NCI-H1105 (cell line): ENCODE measurements at regions not wholly inside any gene's neighbourhood (a gene's known extent, or its start where the extent isn't known, plus 50 kb on each side); places are given as distances from the start of the nearest gene placed in this dataset.
"Not testable (repeated sequence)": the region's sequence is repeated elsewhere in the genome, so short reads cannot be mapped to it uniquely, and the experiment has no call there.

ENCODE experiments used
- DNase-seq: peaks from one replicate; lab custom pipeline; 2025; lab: John Stamatoyannopoulos, UW

DNA sequence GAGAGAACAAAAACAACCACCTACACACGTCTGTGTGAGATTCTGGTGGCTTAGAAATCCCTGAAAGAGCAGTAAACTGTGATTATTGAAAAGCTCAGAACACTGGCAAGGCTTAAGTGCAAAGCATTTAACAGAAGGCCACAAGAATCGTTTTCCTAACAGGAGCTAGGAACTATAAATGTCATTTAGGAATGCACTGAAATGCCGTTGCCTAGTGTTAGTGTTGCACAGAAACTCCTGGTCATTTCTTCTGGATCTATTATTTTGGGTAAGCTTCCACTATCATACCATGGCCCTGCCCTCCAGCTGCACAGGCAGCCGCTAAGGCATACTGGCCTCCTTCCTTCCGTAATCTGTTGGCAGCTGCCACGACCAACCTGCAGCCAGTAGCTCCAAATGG lies 923.2 kb downstream of the NLGN4X start:
- DNase-seq, result no peak

DNA sequence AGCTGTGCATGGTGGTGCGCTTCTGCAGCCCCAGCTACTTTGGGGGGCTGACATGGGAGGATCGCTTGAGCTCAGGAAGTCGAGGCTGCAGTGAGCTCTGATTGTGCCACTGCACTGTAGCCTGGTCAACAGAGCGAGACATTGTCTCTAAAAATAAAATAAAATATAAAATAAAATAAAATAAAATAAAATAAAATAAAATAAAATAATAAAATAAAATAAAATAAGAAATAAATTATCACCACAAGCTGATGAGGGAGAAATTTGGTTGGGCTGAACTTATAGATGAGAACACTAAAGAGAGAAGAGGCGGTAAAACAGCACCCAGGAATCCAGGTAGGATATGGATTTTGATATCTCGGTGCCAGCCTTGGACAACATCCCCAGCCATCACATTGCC lies 933.7 kb downstream of the NLGN4X start:
- DNase-seq, result no peak

DNA sequence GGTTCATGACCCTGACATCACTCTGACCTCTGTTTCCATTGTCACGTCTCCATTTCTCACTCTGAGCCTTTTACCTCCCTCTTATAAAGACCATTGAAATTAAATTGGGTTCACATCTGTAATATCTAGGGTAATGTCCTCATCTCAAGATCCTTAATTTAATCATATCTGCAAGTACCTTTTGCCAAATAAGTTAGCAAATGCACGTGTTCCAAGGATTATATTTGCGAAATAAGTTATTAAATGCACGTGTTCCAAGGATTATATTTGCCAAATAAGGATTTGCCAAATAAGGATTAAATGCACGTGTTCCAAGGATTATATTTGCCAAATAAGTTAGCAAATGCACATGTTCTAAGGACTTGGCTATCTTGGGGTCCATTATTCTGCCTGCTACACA lies 938.0 kb downstream of the NLGN4X start:
- DNase-seq, result no peak

DNA sequence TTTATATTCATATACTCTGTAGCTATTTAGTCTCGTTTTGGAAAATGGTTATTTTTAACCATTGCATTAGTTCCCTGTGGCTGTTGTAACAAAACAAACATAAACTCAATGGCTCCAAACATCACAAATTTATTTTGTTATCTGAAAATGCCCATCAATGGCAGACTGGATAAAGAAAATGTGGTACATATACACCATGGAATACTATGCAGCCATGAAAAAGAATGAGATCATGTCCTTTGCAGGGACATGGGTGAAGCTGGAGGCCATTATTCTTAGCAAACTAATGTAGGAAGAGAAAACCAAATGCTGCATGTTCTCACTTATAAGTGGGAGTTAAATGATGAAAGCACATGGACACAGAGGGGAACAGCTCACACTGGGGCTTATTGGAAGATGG lies 938.7 kb downstream of the NLGN4X start:
- DNase-seq, result not testable (repeated sequence)

DNA sequence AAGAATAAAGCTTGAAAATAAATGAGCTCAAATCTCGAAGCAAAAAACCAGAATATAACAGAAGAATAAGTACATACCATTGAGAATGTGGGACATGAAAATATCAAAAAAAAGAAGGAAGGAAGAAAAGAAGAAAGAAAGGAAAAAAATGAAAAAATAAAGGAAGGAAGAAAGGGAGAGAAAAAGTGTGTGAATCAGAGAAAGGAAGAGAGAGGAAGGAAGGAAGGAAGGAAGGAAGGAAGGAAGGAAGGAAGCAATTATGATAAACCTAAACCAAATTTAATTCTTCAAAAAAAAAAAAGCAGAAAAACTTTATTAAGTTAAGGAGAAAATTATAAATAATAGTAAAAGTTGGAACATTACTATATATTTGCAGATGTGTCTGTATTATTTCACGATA lies 949.8 kb downstream of the NLGN4X start:
- DNase-seq, result no peak

DNA sequence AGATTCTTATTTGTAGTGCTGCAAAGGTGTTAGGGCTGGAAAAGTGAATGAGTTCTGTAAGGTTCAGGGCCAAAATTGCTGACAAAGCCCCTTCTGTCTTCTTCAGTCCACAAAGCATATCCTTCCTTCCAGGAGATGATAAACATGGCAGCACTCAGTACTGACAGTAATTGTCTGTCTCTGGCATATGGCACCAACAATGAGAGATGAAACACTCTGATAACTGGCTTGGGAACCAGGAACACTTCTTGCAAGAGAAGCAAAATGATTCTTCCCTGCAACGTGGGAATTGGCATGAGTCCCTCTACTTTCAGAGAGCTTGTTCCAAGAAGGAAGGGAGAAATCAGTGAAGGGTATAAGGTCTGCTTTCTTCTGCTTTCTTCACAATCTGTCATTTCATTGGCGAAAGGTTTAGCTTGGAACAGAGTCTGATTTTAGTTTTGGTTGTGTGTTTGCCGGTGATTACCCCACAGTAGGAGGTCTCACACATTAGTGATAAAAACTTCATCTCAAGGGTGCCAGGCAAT lies 963.3 kb downstream of the NLGN4X start:
- no peak for DNase-seq

DNA sequence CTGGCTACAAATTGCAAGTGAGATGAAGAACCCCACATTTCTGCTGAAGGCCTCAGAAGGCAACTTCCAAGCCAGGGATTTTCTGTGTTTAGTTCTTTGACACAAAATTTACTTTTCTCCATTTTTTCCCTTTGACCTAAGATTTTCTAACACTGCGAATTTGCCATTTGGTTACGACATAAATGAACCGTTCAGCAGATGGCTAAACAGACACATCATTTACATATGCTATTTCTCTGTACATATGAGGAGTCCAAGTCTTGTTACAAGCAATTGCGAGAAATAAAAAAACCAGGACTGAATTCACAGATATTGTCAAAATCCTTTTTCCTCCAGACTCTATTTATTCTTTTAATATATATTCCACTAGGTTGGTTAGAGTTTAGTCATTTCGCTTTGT lies 978.6 kb downstream of the NLGN4X start:
- DNase-seq, result no peak

DNA sequence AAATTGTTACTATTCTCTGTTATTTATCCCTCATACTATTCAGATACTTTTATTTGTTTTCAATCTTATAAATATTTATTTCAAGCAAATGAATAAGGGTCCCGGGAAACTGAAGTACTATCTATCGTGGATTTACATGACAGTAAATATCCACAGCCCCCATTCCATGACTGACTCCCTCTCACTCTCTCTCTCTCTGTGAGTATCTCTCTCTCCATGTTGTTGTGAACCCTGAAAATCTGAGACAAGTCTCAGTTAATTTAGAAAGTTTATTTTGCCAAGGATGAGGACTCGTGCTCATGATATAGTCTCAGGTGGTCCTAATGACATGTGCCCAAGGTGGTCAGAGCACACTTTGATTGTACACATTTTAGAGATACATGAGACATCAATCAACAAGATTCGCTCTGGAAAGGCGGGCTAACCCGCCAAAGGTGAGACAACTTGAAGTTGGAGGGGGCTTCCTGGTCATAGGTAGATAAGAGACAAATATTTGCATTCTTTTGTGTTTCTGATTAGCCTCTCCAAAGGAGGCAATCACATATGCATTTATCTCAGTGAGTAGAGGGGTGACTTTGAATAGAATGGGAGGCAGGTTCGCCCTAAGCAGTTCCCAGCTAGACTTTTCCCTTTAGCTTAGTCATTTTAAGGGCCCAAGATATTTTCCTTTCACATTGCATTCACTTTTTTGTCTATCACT lies 986.4 kb downstream of the NLGN4X start:
- no peak for DNase-seq

DNA sequence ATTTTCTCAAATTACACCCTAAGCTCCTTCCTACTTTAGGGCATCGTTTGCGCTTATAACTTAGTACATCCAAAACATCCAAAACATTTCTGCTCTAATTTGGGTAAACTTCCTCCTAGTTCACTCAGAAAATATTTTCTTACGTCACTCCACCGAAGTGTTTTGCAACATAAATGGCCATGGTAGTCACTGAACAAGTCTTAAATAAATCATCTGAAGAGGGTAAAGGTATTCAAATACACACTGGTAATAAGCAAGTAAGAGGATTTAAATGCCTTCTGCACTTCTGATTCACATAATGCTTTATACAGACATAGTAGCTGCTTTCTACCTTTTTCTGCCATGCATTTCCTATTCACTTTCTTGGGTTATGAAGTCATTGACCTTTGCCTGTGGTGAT lies 991.9 kb downstream of the NLGN4X start:
- DNase-seq, result no peak

DNA sequence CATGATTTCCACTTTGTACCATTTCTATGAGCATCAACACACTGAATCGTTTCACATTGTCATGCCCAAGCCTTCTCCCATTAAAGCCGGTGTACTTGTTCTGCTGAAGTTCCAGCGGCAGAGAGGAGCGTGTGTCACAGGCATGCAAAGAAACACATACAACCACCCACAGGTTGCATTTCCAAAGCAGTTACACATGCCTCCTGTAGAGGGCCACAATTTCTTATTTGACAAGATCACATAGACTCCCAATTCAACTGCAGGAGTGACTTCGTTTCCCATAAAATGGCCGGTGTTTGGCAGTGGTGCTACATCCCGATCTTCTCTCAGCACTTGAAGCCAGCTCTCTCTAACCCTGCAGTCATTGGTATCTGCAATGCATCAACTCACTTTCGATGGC lies 992.6 kb downstream of the NLGN4X start:
- no peak for DNase-seq

DNA sequence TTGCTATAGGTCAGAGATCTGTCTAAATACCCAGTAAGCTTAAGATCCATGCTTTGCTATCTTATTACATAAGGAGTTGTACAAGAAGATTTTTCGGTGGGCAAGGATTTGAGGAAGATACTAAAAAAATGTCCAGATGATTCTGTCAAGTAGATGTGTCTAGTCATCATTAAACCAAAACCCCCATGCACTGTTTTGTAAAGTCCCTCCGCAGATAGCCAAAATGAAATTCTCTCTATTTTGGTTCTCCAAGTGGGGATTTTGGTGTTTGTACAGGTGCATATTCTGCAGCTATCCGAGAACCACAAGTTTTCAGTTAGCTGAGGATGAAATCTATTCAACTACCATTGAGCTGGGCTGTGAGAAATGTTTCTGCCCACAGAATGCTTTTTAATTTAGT lies 994.8 kb downstream of the NLGN4X start:
- DNase-seq, result no peak

DNA sequence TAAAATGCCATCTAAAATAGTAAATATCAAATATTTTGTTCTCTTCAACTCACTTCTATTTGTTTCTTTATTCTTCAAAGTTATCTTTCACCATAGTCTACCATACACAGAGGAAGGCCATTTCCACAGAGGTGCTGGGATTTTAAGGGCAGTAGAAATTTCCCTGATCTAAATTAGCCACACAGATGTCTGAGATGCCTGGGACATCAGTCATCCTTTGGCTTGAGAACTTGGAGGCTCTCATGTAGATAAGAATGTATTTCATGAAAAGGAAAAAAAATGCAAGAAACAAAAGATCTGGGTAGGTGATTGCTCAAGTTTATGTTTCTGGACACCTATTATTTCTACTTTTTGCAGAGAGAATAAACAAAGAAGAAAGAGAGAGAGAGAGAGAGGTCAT lies 1008.2 kb downstream of the NLGN4X start:
- DNase-seq, result no peak

DNA sequence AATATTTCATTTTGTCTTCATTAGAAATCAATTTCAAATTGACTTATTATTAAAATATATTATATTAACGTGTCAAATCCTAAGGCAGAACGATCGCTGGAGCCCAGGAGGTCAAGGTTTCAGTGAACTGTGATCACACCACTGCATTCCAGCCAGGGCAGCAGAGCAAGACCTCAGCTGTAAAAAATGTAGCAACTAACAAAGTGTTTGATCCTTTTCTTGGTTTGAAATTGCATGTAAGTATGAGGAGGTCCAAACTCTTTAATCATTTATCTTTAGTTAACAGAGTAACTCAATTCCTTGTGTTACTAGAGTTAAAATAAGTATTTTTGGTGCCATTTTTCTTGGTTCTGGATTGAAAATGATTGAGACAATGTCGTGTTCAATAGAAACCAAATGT lies 1033.9 kb downstream of the NLGN4X start:
- no peak for DNase-seq

DNA sequence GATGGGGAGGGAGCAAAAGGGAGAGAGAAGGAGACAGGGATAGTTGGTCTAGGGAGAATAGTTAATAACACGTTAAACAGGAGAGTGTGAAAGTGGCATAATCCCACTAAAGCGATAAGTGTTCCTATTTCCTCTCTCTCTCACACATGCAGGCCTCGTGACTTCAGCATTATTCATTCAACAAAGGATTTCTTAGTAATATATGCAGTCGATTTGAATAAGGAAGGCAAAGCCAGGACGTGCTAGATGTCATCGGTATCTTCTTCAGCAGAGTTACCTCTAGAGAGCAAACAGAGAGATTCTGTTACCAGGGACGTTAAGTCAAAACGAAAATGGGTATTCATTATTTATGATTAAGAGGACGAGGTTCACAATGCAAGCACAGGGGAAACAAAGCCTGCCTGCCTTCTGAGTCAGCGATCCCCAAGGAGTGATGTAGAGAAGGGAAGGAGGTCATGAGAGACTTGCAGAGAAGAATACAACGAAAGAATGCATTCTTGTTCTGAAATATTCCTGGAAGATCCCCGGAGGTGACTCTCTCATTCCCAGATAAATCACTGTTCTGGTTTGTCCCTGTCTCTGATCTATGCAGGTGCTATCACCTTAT lies 1048.4 kb downstream of the NLGN4X start:
- no peak for DNase-seq

DNA sequence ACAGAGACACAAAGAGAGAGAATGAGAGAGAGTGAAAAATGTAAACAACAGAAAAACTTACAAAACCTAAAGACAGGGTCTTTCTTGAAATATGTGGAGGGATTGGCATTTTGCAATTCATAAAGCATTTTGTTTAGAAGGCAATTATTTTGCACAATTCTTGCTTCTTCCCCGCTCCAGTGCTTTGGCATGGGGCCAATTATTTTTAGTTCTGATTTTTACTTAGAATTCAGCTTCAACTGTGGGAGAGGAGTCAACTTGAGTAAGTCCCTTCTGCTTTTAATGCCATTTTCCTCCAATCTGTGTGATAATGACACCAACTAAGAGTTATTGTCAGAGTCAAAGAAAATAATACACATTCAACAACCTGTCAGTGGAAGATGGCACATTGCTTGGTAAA lies 1051.9 kb downstream of the NLGN4X start:
- no peak for DNase-seq

DNA sequence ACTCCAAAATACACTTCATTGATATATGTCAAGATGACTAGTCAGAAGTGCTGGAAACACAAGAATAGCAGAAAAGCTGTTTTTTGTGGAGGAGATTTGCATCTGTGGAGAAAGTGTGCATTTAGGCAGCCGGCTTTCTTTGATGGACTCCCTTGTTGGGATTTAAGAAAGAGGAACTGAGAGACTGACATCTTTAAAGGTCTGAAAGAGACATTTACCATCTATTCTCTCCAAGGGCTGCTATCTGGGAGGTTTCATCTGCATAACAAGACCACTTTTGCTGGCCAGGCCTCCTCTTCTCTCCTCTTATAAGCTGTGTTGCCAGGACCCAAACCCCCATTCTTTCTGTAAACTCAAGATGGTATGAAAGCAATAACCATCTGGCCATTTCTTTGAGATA lies 1065.0 kb downstream of the NLGN4X start:
- DNase-seq, result no peak

DNA sequence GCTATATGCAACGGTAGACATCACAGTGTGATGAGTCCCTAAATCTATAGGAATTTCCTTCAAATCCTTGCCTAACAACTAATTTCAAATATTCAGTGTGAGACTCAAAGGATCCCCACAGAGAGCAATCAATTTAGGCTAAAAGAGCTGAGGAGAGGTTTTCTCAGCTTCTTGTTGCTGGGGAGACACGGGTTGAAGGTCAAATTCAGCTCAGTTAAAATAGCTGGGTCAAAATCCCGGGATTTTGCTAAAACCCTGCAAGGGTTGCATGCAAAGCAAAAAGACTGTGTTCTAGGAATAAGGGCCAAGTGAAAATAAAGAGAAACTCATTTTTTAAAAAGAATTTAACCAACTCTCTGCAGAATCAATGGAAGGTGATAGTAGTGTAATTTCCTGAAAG lies 1073.4 kb downstream of the NLGN4X start:
- no peak for DNase-seq

DNA sequence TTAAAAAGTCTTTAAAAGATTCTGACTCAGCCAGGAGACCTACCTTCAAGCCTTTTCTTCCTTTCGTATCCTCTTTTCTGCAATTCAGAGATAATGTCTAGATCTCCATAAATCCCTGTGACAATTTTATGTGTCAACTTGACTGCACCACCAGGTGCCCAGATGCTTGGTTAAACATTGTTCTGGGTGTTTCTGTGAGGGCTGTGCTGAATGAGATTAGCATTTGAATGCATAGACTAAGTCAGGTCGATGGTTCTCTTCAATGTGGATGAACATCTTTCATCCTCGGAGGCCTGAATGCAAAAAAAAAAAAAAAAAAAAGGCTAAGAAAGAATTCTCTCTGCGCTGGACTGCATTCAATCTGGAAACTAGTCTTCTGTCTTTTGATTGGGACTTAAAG lies 1082.7 kb downstream of the NLGN4X start:
- DNase-seq, result no peak

DNA sequence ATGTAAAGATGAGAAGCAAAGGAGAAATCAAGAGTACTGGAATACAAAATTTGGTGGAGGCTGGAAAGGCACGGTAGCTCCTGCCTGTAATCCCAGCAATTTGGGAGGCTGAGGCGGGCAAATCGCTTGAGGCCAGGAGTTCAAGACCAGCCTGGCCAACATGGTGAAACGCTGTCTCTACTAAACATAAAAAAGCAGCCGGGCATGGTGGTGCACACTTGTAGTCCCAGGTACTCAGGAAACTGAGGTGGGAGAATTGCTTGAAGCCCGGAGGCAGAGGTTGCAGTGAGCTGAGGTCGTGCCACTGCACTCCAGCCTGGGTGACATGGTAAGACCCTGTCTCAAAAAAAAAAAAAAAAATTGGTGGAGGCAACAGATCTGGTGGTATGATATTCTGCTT lies 1086.0 kb downstream of the NLGN4X start:
- DNase-seq, result no peak

DNA sequence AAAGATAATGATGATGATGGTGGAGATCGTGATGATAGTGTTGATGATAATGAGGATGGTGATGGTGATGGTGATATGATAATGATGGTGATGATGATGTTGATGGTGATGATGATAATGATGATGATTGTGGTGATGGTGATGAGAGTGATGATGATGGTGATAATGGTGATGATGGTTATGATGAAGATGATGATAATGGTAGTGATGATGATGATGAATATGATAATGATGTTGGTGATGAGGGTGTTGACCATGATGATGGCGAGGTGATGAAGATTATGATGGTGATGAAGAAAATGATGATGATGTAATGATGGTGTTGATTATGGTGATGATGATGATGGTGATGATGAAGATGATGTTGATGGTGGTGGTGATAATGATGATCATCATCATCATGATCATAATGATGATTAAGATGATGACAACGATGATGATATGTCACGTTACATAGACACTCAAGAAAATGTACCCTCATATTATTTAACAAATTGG lies 1106.4 kb downstream of the NLGN4X start:
- no peak for DNase-seq

DNA sequence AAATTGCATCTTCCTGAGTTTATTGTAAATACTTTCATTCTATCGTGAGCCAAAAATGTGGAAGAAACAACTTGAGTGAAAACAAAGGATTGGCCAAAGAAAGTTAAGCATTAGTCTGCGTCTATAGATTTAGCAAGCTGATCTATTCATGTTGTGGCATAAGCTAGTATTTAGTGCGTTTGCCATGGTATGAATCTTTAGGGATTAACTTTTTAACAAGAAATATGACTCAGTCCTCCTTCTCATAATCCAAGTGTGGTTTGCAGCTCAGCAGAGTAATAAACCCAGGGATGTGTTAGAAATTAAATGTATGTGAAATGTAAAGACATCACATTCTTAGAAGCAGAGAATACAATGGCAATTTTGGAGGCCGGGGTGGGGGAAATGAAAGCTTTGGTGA lies 1110.9 kb downstream of the NLGN4X start:
- DNase-seq, result no peak

DNA sequence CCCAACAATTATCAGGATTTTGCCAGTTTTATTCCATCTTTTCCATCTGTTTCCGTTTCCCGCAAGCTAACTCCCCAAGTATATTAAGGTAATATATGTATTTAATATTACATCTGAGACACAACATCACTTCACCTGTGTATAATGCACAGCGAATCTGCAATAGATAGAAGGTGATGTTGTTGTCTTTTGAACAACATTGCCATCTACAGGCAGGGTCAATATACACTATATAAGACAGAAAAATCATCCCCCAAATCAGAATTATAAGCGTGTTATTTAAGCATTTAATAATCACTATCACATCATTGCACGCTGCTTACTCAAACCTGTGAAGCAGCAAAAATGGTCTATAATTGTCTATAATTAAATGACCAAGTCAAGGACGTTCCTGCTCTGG lies 1115.5 kb downstream of the NLGN4X start:
- DNase-seq, result peak; percentile 7

DNA sequence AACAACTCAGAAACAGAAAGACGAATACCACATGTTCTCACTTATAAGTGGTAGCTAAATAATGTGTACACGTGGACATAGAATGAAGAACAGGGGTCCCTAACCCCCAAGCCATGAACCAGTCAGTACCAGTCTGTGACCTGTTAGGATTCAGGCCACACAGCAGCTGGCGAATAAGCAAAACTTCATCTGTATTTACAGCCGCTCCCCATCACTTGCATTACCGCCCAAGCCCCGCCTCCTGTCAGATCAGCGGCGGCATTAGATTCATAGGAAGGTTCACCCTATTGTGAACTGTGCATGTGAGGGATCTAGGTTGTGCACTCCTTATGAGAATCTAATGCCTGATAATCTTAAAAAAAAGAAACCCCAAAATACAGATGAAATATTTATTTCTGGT lies 1128.7 kb downstream of the NLGN4X start:
- no peak for DNase-seq

DNA sequence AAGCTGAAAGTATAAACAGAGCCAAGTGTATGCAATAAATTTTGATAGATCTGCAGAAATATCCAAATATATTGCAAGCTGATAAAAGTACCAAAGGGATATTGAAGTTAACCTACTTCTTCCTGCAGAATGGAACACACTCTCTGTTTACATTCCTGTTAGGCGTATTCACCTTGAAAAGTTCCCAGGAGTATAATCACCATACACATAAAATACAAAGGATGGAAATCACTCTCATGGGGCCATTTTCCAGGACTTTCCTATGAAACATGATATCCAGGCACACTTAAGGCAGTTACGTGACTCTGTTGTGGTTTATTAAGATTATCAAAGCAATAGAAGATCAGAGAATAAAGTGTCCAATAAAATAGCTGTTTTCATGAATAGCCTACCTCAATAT lies 1142.3 kb downstream of the NLGN4X start:
- DNase-seq, result no peak
